ENCODE measurements at regions not wholly inside any gene's neighbourhood (a gene's known extent, or its start where the extent isn't known, plus 50 kb on each side); places are given as distances from the start of the nearest gene placed in this dataset.

GRCh38 chr2:76202866-76203265 lies 492.2 kb upstream of the GCFC2 start (continued):
- TF ChIP-seq GATAD1 (CRISPR knock-in tag; IDR thresholded peaks at IDR 0.05): 0 out of 2 replicates have a peak, but pooled peaks have one; percentile 18
- peak; percentile 32; the same call in 1 of the 2 replicates for TF ChIP-seq THAP11 (CRISPR knock-in tag; IDR thresholded peaks at IDR 0.05)
- TF ChIP-seq ZNF784 (CRISPR knock-in tag; IDR thresholded peaks at IDR 0.05; ENCODE audit: borderline replicate concordance): no peak
- TF ChIP-seq ZNF710 (CRISPR knock-in tag; IDR thresholded peaks at IDR 0.05; ENCODE audit: borderline replicate concordance): peak; percentile 67; the same call in 1 of the 2 replicates
- TF ChIP-seq, protein P1, sequence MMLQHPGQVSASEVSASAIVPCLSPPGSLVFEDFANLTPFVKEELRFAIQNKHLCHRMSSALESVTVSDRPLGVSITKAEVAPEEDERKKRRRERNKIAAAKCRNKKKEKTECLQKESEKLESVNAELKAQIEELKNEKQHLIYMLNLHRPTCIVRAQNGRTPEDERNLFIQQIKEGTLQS (CRISPR knock-in tag; IDR thresholded peaks at IDR 0.05): no peak
- TF ChIP-seq IRF2 (CRISPR knock-in tag; IDR thresholded peaks at IDR 0.05): 0 out of 2 replicates have a peak, but pooled peaks have one; percentile 55
- no peak for TF ChIP-seq RAD51 (IDR thresholded peaks at IDR 0.05; ENCODE audit: borderline replicate concordance)
- TF ChIP-seq AGO1 (IDR thresholded peaks at IDR 0.05; ENCODE audit: low read depth, low read length, poor library complexity, severe bottlenecking): no peak
- TF ChIP-seq TERF1 (CRISPR knock-in tag; IDR thresholded peaks at IDR 0.05): no peak
- no peak for TF ChIP-seq ZNF598 (CRISPR knock-in tag; IDR thresholded peaks at IDR 0.05; ENCODE audit: borderline replicate concordance)
- no peak for TF ChIP-seq KLF15 (CRISPR knock-in tag; IDR thresholded peaks at IDR 0.05; ENCODE audit: borderline replicate concordance)
- peak; percentile 67; the same call in 1 of the 2 replicates for TF ChIP-seq AHDC1 (CRISPR knock-in tag; IDR thresholded peaks at IDR 0.05; ENCODE audit: borderline replicate concordance)
- TF ChIP-seq, protein P2, sequence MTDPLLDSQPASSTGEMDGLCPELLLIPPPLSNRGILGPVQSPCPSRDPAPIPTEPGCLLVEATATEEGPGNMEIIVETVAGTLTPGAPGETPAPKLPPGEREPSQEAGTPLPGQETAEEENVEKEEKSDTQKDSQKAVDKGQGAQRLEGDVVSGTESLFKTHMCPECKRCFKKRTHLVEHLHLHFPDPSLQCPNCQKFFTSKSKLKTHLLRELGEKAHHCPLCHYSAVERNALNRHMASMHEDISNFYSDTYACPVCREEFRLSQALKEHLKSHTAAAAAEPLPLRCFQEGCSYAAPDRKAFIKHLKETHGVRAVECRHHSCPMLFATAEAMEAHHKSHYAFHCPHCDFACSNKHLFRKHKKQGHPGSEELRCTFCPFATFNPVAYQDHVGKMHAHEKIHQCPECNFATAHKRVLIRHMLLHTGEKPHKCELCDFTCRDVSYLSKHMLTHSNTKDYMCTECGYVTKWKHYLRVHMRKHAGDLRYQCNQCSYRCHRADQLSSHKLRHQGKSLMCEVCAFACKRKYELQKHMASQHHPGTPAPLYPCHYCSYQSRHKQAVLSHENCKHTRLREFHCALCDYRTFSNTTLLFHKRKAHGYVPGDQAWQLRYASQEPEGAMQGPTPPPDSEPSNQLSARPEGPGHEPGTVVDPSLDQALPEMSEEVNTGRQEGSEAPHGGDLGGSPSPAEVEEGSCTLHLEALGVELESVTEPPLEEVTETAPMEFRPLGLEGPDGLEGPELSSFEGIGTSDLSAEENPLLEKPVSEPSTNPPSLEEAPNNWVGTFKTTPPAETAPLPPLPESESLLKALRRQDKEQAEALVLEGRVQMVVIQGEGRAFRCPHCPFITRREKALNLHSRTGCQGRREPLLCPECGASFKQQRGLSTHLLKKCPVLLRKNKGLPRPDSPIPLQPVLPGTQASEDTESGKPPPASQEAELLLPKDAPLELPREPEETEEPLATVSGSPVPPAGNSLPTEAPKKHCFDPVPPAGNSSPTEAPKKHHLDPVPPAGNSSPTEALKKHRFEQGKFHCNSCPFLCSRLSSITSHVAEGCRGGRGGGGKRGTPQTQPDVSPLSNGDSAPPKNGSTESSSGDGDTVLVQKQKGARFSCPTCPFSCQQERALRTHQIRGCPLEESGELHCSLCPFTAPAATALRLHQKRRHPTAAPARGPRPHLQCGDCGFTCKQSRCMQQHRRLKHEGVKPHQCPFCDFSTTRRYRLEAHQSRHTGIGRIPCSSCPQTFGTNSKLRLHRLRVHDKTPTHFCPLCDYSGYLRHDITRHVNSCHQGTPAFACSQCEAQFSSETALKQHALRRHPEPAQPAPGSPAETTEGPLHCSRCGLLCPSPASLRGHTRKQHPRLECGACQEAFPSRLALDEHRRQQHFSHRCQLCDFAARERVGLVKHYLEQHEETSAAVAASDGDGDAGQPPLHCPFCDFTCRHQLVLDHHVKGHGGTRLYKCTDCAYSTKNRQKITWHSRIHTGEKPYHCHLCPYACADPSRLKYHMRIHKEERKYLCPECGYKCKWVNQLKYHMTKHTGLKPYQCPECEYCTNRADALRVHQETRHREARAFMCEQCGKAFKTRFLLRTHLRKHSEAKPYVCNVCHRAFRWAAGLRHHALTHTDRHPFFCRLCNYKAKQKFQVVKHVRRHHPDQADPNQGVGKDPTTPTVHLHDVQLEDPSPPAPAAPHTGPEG (CRISPR knock-in tag; IDR thresholded peaks at IDR 0.05): no peak
